CD14-positive monocyte (primary cell): ENCODE measurements at regions not wholly inside any gene's neighbourhood (a gene's known extent, or its start where the extent isn't known, plus 50 kb on each side); places are given as distances from the start of the nearest gene placed in this dataset.

Experiments used
- DNase-seq, 3 donors: peaks; one replicate each; pipeline ENCODE4 v3.0.0-alpha.2; 2011 to 2022
- H2AFZ ChIP-seq: 2 replicates; pipeline ENCODE4 v1.6.0; 2012; ENCODE audit warnings: mild to moderate bottlenecking, low read depth, low read length, inconsistent platforms; ENCODE audit not compliant: insufficient read depth, poor library complexity, severe bottlenecking
- H3K27ac ChIP-seq, 2 donors: 1 replicate in 1 of 2; 2 replicates in 1 of 2; pipeline ENCODE4 v1.5.1; 2012 to 2013; ENCODE audit warnings: low read length in 2 of 2, control low read depth in 1 of 2, inconsistent platforms in 1 of 2, low read depth in 1 of 2, mild to moderate bottlenecking in 1 of 2
- H3K27me3 ChIP-seq, 2 donors: one replicate each; pipeline versions ENCODE4 v1.6.0 to v1.6.1; 2011 to 2013; ENCODE audit warnings: low read length in 2 of 2; ENCODE audit not compliant: control insufficient read depth in 2 of 2, insufficient read depth in 2 of 2
- H3K36me3 ChIP-seq, 2 donors: replicated peaks in 1 of 2; 1 replicate in 1 of 2; 2 replicates in 1 of 2; pipeline versions ENCODE4 v1.5.1 to v1.6.1; 2012 to 2013; ENCODE audit warnings: low read length in 2 of 2, control low read depth in 1 of 2, inconsistent platforms in 1 of 2, mild to moderate bottlenecking in 1 of 2; ENCODE audit not compliant: insufficient read depth in 2 of 2, control insufficient read depth in 1 of 2
- H3K4me1 ChIP-seq, 2 donors: 1 replicate in 1 of 2; 2 replicates in 1 of 2; pipeline versions ENCODE4 v1.5.1 to v1.6.1; 2012 to 2013; ENCODE audit warnings: low read length in 2 of 2, control low read depth in 1 of 2, inconsistent platforms in 1 of 2, mild to moderate bottlenecking in 1 of 2, moderate library complexity in 1 of 2; ENCODE audit not compliant: insufficient read depth in 2 of 2, control insufficient read depth in 1 of 2
- H3K4me2 ChIP-seq: replicated peaks from 2 replicates; pipeline ENCODE3; 2012; ENCODE audit warnings: low read length, moderate library complexity, mild to moderate bottlenecking; ENCODE audit not compliant: poor library complexity, severe bottlenecking; ENCODE audit errors: extremely low read depth
- H3K4me3 ChIP-seq, 3 experiments: fragments of 200-600 bp in 1 of 3; sonication (generic) in 1 of 3; replicated peaks in 1 of 3; 1 replicate in 2 of 3; 2 replicates in 1 of 3; pipeline ENCODE4 v1.5.1; 2011 to 2013; ENCODE audit warnings: low read length in 3 of 3, mild to moderate bottlenecking in 3 of 3, control low read depth in 2 of 3, low read depth in 2 of 3, inconsistent platforms in 1 of 3, moderate library complexity in 1 of 3
- H3K79me2 ChIP-seq: 2 replicates; pipeline ENCODE4 v1.6.0; 2012; ENCODE audit warnings: mild to moderate bottlenecking, control low read depth, inconsistent platforms, low read length, moderate library complexity; ENCODE audit not compliant: insufficient read depth
- H3K9ac ChIP-seq: 2 replicates; pipeline ENCODE4 v1.6.0; 2017; ENCODE audit warnings: low read length, mild to moderate bottlenecking; ENCODE audit not compliant: insufficient read depth, poor library complexity, severe bottlenecking
- H3K9me3 ChIP-seq, 2 donors: replicated peaks in 1 of 2; 1 replicate in 1 of 2; 2 replicates in 1 of 2; pipeline versions ENCODE4 v1.5.1 to v1.6.1; 2012 to 2013; ENCODE audit warnings: low read length in 2 of 2, control low read depth in 1 of 2; ENCODE audit not compliant: control insufficient read depth in 1 of 2, insufficient read depth in 1 of 2
- H4K20me1 ChIP-seq: 2 replicates; pipeline ENCODE4 v1.6.0; 2012; ENCODE audit warnings: mild to moderate bottlenecking, low read length, control low read depth, moderate library complexity; ENCODE audit not compliant: insufficient read depth
- H3K27ac Mint-ChIP-seq, 7 donors: one replicate each; pipeline ENCODE4 v1.8.0; 2020; ENCODE audit warnings: mild to moderate bottlenecking in 7 of 7, mixed read lengths in 7 of 7, moderate library complexity in 6 of 7, inconsistent platforms in 2 of 7
- H3K27me3 Mint-ChIP-seq, 3 donors: one replicate each; pipeline ENCODE4 v1.8.0; 2021 to 2022; ENCODE audit warnings: low read depth in 3 of 3, mild to moderate bottlenecking in 3 of 3, mixed read lengths in 3 of 3, moderate library complexity in 3 of 3, inconsistent platforms in 1 of 3
- H3K36me3 Mint-ChIP-seq, 2 donors: one replicate each; pipeline ENCODE4 v1.8.0; 2020; ENCODE audit warnings: mixed read lengths in 2 of 2, inconsistent platforms in 1 of 2, mild to moderate bottlenecking in 1 of 2
- H3K4me1 Mint-ChIP-seq: one replicate; pipeline ENCODE4 v1.8.0; 2020; ENCODE audit warnings: mild to moderate bottlenecking, mixed read lengths
- H3K4me3 Mint-ChIP-seq, 2 donors: one replicate each; pipeline ENCODE4 v1.8.0; 2020; ENCODE audit warnings: mild to moderate bottlenecking in 2 of 2, mixed read lengths in 2 of 2, moderate library complexity in 1 of 2
- H3K9me3 Mint-ChIP-seq, 7 donors: one replicate each; pipeline ENCODE4 v1.8.0; 2020 to 2022; ENCODE audit warnings: mixed read lengths in 7 of 7, mild to moderate bottlenecking in 6 of 7, moderate library complexity in 6 of 7, inconsistent platforms in 2 of 7
- WGBS: methylation state at CpG from one replicate; pipeline ENCODE4 v1.1.5; 2013; ENCODE audit warnings: missing lambda C conversion rate; ENCODE audit not compliant: insufficient coverage; 5-methylcytosine and 5-hydroxymethylcytosine counted together
- intact Hi-C, 2 donors: fragments of 100-400 bp; cut with micrococcal nuclease; formaldehyde crosslinking; loops; one replicate each; pipeline versions ENCODE4 v1.15.0 to v1.15.1; 2023
- TF ChIP-seq, protein P1 (sequence below): fragments of 200-600 bp; IDR thresholded peaks from one replicate; pipeline ENCODE4 v1.8.0; 2022; ENCODE audit warnings: antibody characterized with exemption, mild to moderate bottlenecking

DNA sequence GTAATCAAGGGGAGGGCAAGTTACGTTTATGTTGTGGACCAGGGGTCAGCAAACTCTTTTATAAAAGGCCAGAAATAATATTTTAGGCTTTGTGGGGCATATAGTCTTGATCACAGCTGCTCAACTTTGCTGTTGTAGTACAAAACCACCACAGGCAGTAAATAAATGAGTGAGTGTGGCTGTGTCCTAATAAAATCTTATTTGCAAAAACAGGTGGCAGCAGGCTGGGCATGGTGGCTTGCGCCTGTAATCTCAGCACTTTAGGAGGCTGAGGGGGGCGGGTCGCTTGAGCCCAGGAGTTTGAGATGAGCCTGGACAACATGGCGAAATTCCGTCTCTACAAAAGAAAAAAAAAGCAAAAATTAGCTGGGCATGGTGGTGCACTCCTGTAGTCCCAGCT lies 57.9 kb upstream of the NUP160 start:
- no peaks in the 10 kb centered on the region for H3K36me3 Mint-ChIP-seq
- Histone ChIP-seq H3K27ac (no peak overlapping the region), H3K9ac (no peak overlapping the region), H3K9me3 (no peaks in the 10 kb centered on the region), H3K36me3 (no peaks in the 10 kb centered on the region), H3K4me2 (peak overlapping the region; percentile 12), H3K27me3 (no peaks in the 10 kb centered on the region), H4K20me1 (no peaks in the 10 kb centered on the region), H3K4me3 (no peak overlapping the region), H2AFZ (peak overlapping the region; percentile 33), H3K4me1 (peaks cover 34 to 42% of the 10 kb centered on the region in 2 donors), H3K79me2 (no peaks in the 10 kb centered on the region)
- H3K4me3 Mint-ChIP-seq, result no peak overlapping the region
- H3K27me3 Mint-ChIP-seq, result peaks cover 0 to 2% (median 0%) of the 10 kb centered on the region in 3 donors
- no peak for DNase-seq
- intact Hi-C loops, result no loop called here
- H3K4me1 Mint-ChIP-seq, result peaks cover 31% of the 10 kb centered on the region
- WGBS, result 97% methylated on average over 5 of the region's 6 CpGs
- peak overlapping the region in 4 of 7 donors; percentile 52 to 83 (median 72) for H3K27ac Mint-ChIP-seq
- peaks cover 0 to 5% (median 0%) of the 10 kb centered on the region in 7 donors for H3K9me3 Mint-ChIP-seq
- TF ChIP-seq, protein P1, sequence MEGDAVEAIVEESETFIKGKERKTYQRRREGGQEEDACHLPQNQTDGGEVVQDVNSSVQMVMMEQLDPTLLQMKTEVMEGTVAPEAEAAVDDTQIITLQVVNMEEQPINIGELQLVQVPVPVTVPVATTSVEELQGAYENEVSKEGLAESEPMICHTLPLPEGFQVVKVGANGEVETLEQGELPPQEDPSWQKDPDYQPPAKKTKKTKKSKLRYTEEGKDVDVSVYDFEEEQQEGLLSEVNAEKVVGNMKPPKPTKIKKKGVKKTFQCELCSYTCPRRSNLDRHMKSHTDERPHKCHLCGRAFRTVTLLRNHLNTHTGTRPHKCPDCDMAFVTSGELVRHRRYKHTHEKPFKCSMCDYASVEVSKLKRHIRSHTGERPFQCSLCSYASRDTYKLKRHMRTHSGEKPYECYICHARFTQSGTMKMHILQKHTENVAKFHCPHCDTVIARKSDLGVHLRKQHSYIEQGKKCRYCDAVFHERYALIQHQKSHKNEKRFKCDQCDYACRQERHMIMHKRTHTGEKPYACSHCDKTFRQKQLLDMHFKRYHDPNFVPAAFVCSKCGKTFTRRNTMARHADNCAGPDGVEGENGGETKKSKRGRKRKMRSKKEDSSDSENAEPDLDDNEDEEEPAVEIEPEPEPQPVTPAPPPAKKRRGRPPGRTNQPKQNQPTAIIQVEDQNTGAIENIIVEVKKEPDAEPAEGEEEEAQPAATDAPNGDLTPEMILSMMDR, result no peak

DNA sequence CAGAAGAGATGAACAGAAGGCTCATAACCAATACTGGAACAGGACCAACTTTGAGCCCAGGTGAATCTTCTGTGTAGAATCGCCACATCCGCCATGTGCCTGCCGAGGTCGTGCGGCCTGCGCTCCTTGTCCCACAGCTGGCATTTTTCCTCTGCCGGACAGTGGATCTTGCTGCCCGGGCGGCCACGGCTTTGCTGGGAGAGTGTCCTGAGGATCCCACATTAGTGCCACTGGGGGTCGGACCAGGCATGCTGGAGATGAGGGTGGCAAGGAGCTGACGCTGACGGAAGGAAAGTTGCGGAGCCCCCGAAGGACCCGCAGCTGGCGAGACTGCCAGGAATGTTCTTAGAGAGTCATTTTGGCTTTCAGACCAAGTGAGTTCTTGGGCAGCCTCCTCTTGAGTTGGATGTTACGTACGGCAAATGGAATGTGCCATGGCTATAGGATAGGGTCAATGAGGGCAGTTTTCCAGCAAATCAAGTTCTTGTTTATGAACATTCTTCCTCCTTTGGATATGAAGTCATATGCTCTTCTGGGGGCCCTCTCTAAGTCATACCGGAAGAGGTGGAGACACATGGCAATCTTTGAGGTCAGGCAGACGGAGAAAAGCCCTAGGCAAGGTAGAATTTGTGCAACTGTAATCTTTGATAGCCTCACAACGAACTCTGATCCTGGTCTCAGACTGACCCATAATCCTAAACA lies 57.4 kb upstream of the NUP160 start:
- Mint-ChIP-seq H3K4me1 (peaks cover 30% of the 10 kb centered on the region), H3K36me3 (no peaks in the 10 kb centered on the region), H3K27me3 (peaks cover 0 to 2% (median 0%) of the 10 kb centered on the region in 3 donors), H3K4me3 (no peak overlapping the region), H3K9me3 (peaks cover 0 to 5% (median 0%) of the 10 kb centered on the region in 7 donors), H3K27ac (peak overlapping the region in 4 of 7 donors; percentile 51 to 83 (median 72))
- Histone ChIP-seq H3K4me2 (peak overlapping the region; percentile 12), H3K27me3 (no peaks in the 10 kb centered on the region), H2AFZ (peak overlapping the region; percentile 33), H3K4me1 (peaks cover 32 to 40% of the 10 kb centered on the region in 2 donors), H3K36me3 (no peaks in the 10 kb centered on the region), H3K27ac (no peak overlapping the region), H3K79me2 (no peaks in the 10 kb centered on the region), H3K4me3 (no peak overlapping the region), H3K9ac (no peak overlapping the region), H3K9me3 (no peaks in the 10 kb centered on the region), H4K20me1 (no peaks in the 10 kb centered on the region)
- 92% methylated on average over 21 of the region's 22 CpGs for WGBS
- TF ChIP-seq, protein P1, result no peak
- intact Hi-C loops, result no loop called here
- DNase-seq, result peak in 2 of 3 donors; percentile 26 to 36
